ENCODE measurements at regions not wholly inside any gene's neighbourhood (a gene's known extent, or its start where the extent isn't known, plus 50 kb on each side); places are given as distances from the start of the nearest gene placed in this dataset.

DNA sequence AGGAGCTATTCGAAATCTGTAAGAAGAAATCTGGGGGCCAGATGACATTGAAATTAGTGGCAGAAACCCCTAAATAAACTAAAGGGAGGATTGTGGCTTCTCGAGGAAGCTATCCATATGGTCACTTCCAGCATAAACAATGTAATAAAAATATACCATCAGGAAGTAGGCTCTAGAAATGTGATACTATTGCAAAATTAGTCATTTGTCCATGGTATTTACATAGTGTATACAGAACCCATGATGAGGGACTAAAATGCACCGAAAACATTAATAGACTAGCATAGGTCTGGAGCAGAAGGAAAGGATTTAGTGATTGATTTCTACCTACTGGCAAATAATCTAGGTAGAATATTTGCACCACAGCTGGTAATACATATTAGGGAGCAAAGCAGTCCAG is 1344.0 kb downstream of the FSTL5 start:
- TF ChIP-seq, protein P1, sequence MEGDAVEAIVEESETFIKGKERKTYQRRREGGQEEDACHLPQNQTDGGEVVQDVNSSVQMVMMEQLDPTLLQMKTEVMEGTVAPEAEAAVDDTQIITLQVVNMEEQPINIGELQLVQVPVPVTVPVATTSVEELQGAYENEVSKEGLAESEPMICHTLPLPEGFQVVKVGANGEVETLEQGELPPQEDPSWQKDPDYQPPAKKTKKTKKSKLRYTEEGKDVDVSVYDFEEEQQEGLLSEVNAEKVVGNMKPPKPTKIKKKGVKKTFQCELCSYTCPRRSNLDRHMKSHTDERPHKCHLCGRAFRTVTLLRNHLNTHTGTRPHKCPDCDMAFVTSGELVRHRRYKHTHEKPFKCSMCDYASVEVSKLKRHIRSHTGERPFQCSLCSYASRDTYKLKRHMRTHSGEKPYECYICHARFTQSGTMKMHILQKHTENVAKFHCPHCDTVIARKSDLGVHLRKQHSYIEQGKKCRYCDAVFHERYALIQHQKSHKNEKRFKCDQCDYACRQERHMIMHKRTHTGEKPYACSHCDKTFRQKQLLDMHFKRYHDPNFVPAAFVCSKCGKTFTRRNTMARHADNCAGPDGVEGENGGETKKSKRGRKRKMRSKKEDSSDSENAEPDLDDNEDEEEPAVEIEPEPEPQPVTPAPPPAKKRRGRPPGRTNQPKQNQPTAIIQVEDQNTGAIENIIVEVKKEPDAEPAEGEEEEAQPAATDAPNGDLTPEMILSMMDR (conservative IDR thresholded peaks at IDR 0.05 in 1 of 2, IDR thresholded peaks at IDR 0.05 in 1 of 2; ENCODE audit: low read depth in 1 of 2, low read length in 2 of 2) = no peak
- TF ChIP-seq EZH2 (IDR thresholded peaks at IDR 0.05; ENCODE audit: low read length, missing control alignments) = no peak

Data from fibroblast of lung (primary cell).